H1 (cell line): ENCODE measurements at regions not wholly inside any gene's neighbourhood (a gene's known extent, or its start where the extent isn't known, plus 50 kb on each side); places are given as distances from the start of the nearest gene placed in this dataset.

Source experiments
- CHD1 ChIP-seq: IDR thresholded peaks from 2 replicates; pipeline ENCODE4 v1.6.1; 2012; ENCODE audit warnings: low read depth, low read length, improper control_type of control experiment
- EP300 ChIP-seq, 2 experiments: IDR thresholded peaks; 1 replicate in 1 of 2; 2 replicates in 1 of 2; pipeline ENCODE4 v1.6.1; 2011 to 2012; ENCODE audit warnings: low read depth in 2 of 2, low read length in 2 of 2, mild to moderate bottlenecking in 2 of 2, borderline replicate concordance in 1 of 2, inconsistent platforms in 1 of 2, moderate library complexity in 1 of 2
- HDAC2 ChIP-seq, 2 experiments: fragments of 300-600 bp in 1 of 2; sonication (generic) in 1 of 2; IDR thresholded peaks; 2 replicates each; pipeline ENCODE4 v1.6.1; 2011 to 2012; ENCODE audit warnings: low read depth in 2 of 2, low read length in 2 of 2, mild to moderate bottlenecking in 2 of 2, moderate library complexity in 2 of 2, borderline replicate concordance in 1 of 2, inconsistent platforms in 1 of 2
- POLR2A ChIP-seq, 2 experiments: IDR thresholded peaks; 1 replicate in 1 of 2; 2 replicates in 1 of 2; pipeline ENCODE4 v1.6.1; 2011; ENCODE audit warnings: low read depth in 2 of 2, low read length in 2 of 2, mild to moderate bottlenecking in 2 of 2; ENCODE audit errors: control extremely low read depth in 1 of 2
- RXRA ChIP-seq: IDR thresholded peaks from 2 replicates; pipeline ENCODE4 v1.6.1; 2011; ENCODE audit warnings: low read depth, mild to moderate bottlenecking, low read length, moderate library complexity; ENCODE audit not compliant: insufficient read depth
- SAP30 ChIP-seq: fragments of 300-600 bp; sonication (generic); IDR thresholded peaks from 2 replicates; pipeline ENCODE4 v1.7.1; 2012; ENCODE audit warnings: low read length, moderate library complexity, mild to moderate bottlenecking, inconsistent platforms; ENCODE audit not compliant: insufficient read depth, insufficient replicate concordance
- ZNF274 ChIP-seq: IDR thresholded peaks from 2 replicates; pipeline ENCODE4 v1.7.0; 2012; ENCODE audit warnings: low read length, borderline replicate concordance; ENCODE audit errors: extremely low read depth
- TF ChIP-seq, protein P1 (sequence below), 3 experiments: IDR thresholded peaks; 1 replicate in 2 of 3; 2 replicates in 1 of 3; pipeline versions ENCODE4 v1.5.1 to v1.6.1; 2011; ENCODE audit warnings: low read length in 3 of 3, mild to moderate bottlenecking in 3 of 3, inconsistent platforms in 2 of 3, low read depth in 1 of 3, moderate library complexity in 1 of 3; ENCODE audit not compliant: insufficient read depth in 1 of 3; ENCODE audit errors: control extremely low read depth in 1 of 3
- TF ChIP-seq, protein P2 (sequence below): IDR thresholded peaks from 2 replicates; pipeline ENCODE4 v1.6.1; 2012; ENCODE audit warnings: inconsistent platforms

DNA sequence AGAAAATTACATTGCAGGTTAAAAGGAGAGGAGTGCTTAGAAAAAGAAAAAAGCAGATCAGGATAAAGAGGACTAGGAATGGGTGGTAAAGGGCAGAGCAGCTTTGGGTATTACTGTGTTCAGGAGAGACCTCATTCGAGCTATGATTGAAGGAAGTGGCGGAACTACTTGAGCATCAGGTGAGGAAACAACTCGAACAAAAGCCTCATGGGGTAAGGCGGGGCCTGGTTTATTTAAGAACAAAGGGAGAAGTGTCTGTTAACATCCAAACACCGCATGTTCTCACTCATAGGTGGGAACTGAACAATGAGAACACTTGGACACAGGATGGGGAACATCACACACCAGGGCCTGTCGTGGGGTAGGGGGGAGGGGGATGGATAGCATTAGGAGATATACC is 444.6 kb upstream of the CCDC196 start:
- TF ChIP-seq POLR2A (IDR thresholded peaks at IDR 0.05; ENCODE audit: control extremely low read depth in 1 of 2, low read depth in 2 of 2, low read length in 2 of 2) (no peak), RXRA (no peak), ZNF274 (no peak), SAP30 (no peak), CHD1 (no peak), HDAC2 (IDR thresholded peaks at IDR 0.05; ENCODE audit: borderline replicate concordance in 1 of 2, low read depth in 2 of 2, low read length in 2 of 2) (no peak), EP300 (IDR thresholded peaks at IDR 0.05; ENCODE audit: borderline replicate concordance in 1 of 2, low read depth in 2 of 2, low read length in 2 of 2) (no peak)
- TF ChIP-seq, protein P1, sequence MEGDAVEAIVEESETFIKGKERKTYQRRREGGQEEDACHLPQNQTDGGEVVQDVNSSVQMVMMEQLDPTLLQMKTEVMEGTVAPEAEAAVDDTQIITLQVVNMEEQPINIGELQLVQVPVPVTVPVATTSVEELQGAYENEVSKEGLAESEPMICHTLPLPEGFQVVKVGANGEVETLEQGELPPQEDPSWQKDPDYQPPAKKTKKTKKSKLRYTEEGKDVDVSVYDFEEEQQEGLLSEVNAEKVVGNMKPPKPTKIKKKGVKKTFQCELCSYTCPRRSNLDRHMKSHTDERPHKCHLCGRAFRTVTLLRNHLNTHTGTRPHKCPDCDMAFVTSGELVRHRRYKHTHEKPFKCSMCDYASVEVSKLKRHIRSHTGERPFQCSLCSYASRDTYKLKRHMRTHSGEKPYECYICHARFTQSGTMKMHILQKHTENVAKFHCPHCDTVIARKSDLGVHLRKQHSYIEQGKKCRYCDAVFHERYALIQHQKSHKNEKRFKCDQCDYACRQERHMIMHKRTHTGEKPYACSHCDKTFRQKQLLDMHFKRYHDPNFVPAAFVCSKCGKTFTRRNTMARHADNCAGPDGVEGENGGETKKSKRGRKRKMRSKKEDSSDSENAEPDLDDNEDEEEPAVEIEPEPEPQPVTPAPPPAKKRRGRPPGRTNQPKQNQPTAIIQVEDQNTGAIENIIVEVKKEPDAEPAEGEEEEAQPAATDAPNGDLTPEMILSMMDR (IDR thresholded peaks at IDR 0.05; ENCODE audit: control extremely low read depth in 1 of 3, insufficient read depth in 1 of 3, low read depth in 1 of 3, low read length in 3 of 3) = no peak
- TF ChIP-seq, protein P2, sequence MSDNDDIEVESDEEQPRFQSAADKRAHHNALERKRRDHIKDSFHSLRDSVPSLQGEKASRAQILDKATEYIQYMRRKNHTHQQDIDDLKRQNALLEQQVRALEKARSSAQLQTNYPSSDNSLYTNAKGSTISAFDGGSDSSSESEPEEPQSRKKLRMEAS = no peak
